ENCODE measurements at regions not wholly inside any gene's neighbourhood (a gene's known extent, or its start where the extent isn't known, plus 50 kb on each side); places are given as distances from the start of the nearest gene placed in this dataset.

DNA sequence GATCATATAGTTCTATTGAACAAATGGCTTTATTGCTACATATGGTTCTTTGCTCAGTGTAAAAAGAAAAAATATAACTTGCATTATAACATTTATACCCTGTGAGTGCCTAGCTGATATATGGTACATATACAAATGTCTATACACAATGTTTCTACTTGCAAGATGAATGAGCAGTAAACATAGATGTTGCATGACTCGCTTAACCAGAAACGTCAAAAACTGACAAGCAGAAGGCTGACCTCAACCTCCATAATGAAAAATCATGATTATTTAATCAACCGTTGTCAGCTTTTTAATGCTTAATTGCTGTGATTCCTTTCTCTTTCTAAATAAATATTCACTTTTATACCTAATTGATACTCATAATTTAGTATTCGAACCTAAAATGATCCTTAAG lies 183.3 kb downstream of the PTN start:
- no peak for ATAC-seq (ENCODE audit: low FRiP score)
- no peak for DNase-seq (ENCODE audit: low spot score)
- no peak for TF ChIP-seq CTCF (IDR thresholded peaks at IDR 0.05)

- no peak for TF ChIP-seq CTCF (IDR thresholded peaks at IDR 0.05)
- ATAC-seq (ENCODE audit: low FRiP score): no peak
- no peak for DNase-seq (ENCODE audit: low spot score)
Measured at GRCh38 chr7:137157256-137157655, 186.3 kb downstream of the PTN start.

DNA sequence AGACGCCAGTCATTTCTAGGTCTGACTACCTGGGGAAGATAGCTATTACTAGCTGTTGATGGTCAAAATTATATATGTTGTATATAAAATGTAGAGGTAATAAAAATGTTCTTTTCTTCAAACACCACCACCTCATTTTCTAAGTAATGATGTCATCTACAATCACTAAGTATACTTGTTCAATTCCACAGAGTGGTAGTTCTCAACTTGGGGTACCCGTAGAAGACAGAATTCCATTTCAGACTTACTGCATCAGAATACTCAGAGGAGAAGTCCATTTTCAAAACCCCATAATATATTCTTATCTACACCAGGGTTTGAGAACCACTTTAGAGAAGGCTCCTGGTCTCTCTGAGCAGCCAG lies 191.9 kb downstream of the PTN start:
- no peak for TF ChIP-seq CTCF (IDR thresholded peaks at IDR 0.05)
- DNase-seq (ENCODE audit: low spot score) (no peak), ATAC-seq (ENCODE audit: low FRiP score) (no peak)

GRCh38 chr7:137151041-137151689 lies 192.4 kb downstream of the PTN start:
- DNase-seq (ENCODE audit: low spot score): no peak
- no peak for TF ChIP-seq CTCF (IDR thresholded peaks at IDR 0.05)
- ATAC-seq (ENCODE audit: low FRiP score): peak; percentile 68

- ATAC-seq (ENCODE audit: low FRiP score): no peak
- TF ChIP-seq CTCF (IDR thresholded peaks at IDR 0.05): no peak
- DNase-seq (ENCODE audit: low spot score): no peak
Measured at GRCh38 chr7:137147338-137147720, 196.2 kb downstream of the PTN start.

DNA sequence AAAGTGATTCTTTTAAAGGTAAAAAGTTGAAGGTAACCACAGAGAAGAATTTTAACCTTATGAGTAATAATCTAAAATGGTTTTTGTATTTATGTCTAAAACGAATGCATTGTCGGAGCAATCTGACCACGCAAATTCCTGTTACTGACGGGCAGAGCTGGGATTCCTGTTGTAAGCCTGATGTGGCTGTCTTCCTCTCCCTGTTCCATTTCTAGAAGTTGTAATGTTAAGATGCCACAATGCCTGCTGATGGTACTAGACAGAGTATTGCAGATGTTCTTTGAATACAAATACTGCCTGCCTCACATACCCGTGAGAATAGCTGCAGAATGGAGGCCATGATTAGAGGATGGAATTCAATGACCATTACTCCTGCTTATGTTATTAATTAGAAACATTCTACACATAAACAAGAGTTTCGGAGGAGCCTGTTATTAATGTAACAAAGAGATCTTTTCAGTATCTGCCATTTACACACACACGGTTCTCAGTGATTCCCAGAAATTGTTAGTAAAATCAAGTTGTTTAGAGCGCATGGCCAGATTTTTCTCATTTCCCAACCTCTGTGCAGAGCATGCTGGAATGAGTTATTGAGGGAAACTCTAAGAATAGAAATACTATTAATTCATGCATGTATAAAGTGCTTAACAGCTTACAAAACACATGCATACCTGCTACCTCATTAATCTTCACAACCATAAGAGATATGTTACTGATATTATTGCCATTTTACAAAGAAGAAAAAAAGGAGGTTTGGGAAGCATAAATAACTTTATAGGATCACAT lies 196.8 kb downstream of the PTN start:
- TF ChIP-seq CTCF (IDR thresholded peaks at IDR 0.05): no peak
- ATAC-seq (ENCODE audit: low FRiP score): no peak
- no peak for DNase-seq (ENCODE audit: low spot score)

GRCh38 chr7:137146012-137146455 lies 197.5 kb downstream of the PTN start:
- no peak for TF ChIP-seq CTCF (IDR thresholded peaks at IDR 0.05)
- no peak for DNase-seq (ENCODE audit: low spot score)
- no peak for ATAC-seq (ENCODE audit: low FRiP score)
